H1 (cell line): ENCODE measurements at regions not wholly inside any gene's neighbourhood (a gene's known extent, or its start where the extent isn't known, plus 50 kb on each side); places are given as distances from the start of the nearest gene placed in this dataset.

Experiments used
- CTCF ChIA-PET: fragments of 300-600 bp; sonication (Branson Sonifier 250); formaldehyde crosslinking; loops from one replicate; lab custom pipeline; 2021; ENCODE audit not compliant: partially characterized antibody; lab: Charles Lee
- POLR2A ChIA-PET: fragments of 300-600 bp; sonication (Branson Sonifier 250); formaldehyde crosslinking; loops from one replicate; lab custom pipeline; 2021; ENCODE audit warnings: inconsistent platforms; ENCODE audit not compliant: partially characterized antibody; lab: Charles Lee
- DNase-seq, 2 experiments: peaks; one replicate each; pipeline versions ENCODE4 v3.0.0 to v3.0.0-alpha.2; 2010 to 2022; ENCODE audit warnings: low spot score in 2 of 2, low read depth in 1 of 2, mixed read lengths in 1 of 2
- FAIRE-seq: peaks from 2 replicates; lab custom pipeline; 2011; peaks lifted over from hg19 to GRCh38; lab: Jason Lieb, UNC
- H2AFZ ChIP-seq: 2 replicates; pipeline ENCODE4 v1.8.1; 2012; ENCODE audit warnings: low read length, inconsistent platforms
- H2AK5ac ChIP-seq: 2 replicates; pipeline ENCODE4 v1.6.1; 2013; ENCODE audit warnings: low read depth, low read length
- H2BK120ac ChIP-seq: replicated peaks from 2 replicates; pipeline ENCODE3; 2013; ENCODE audit warnings: low read depth, low read length, inconsistent platforms
- H2BK12ac ChIP-seq: 2 replicates; pipeline ENCODE4 v1.6.1; 2013; ENCODE audit warnings: low read depth, low read length
- H2BK15ac ChIP-seq: 2 replicates; pipeline ENCODE4 v1.6.1; 2013; ENCODE audit warnings: low read length
- H2BK20ac ChIP-seq: 2 replicates; pipeline ENCODE4 v1.6.1; 2013; ENCODE audit warnings: low read length
- H2BK5ac ChIP-seq: 2 replicates; pipeline ENCODE4 v1.6.1; 2013; ENCODE audit warnings: low read depth, low read length
- H3K14ac ChIP-seq: 2 replicates; pipeline ENCODE4 v1.6.1; 2013; ENCODE audit warnings: inconsistent platforms; ENCODE audit not compliant: insufficient read length
- H3K18ac ChIP-seq: 2 replicates; pipeline ENCODE4 v1.6.1; 2013; ENCODE audit warnings: low read length; ENCODE audit errors: extremely low read depth
- H3K23ac ChIP-seq: 2 replicates; pipeline ENCODE4 v1.6.1; 2013; ENCODE audit warnings: inconsistent platforms; ENCODE audit not compliant: insufficient read length
- H3K23me2 ChIP-seq: 2 replicates; pipeline ENCODE4 v1.6.1; 2013; ENCODE audit warnings: low read depth, low read length
- H3K27ac ChIP-seq: 2 replicates; pipeline ENCODE4 v1.6.1; 2011; ENCODE audit warnings: low read depth, low read length, inconsistent platforms
- H3K27me3 ChIP-seq, 4 experiments: replicated peaks in 1 of 4; 1 replicate in 1 of 4; 2 replicates in 3 of 4; pipeline versions ENCODE4 v1.6.1 to v1.8.1; 2011 to 2013; ENCODE audit warnings: low read length in 3 of 4, mild to moderate bottlenecking in 3 of 4, inconsistent platforms in 2 of 4, mixed read lengths in 2 of 4, moderate library complexity in 1 of 4; ENCODE audit not compliant: control insufficient read depth in 3 of 4, insufficient read depth in 3 of 4; ENCODE audit errors: extremely low read depth in 1 of 4
- H3K36me3 ChIP-seq, 4 experiments: 2 replicates each; pipeline versions ENCODE4 v1.6.1 to v1.8.1; 2011 to 2013; ENCODE audit warnings: mild to moderate bottlenecking in 4 of 4, low read length in 3 of 4, moderate library complexity in 2 of 4, control low read depth in 1 of 4, inconsistent platforms in 1 of 4; ENCODE audit not compliant: insufficient read depth in 4 of 4, control insufficient read depth in 2 of 4
- H3K4ac ChIP-seq: replicated peaks from 2 replicates; pipeline ENCODE3; 2013; ENCODE audit warnings: low read length, low read depth, mixed read lengths, inconsistent platforms; ENCODE audit not compliant: insufficient read length
- H3K4me1 ChIP-seq, 4 experiments: replicated peaks in 1 of 4; 1 replicate in 1 of 4; 2 replicates in 3 of 4; pipeline versions ENCODE4 v1.6.1 to v1.8.1; 2011 to 2013; ENCODE audit warnings: low read length in 3 of 4, inconsistent platforms in 2 of 4, mixed read lengths in 1 of 4; ENCODE audit not compliant: insufficient read depth in 4 of 4, control insufficient read depth in 3 of 4
- H3K4me2 ChIP-seq, 2 experiments: 2 replicates each; pipeline versions ENCODE4 v1.6.1 to v1.8.1; 2011 to 2013; ENCODE audit warnings: low read depth in 2 of 2, low read length in 2 of 2, control low read depth in 1 of 2, inconsistent platforms in 1 of 2, mild to moderate bottlenecking in 1 of 2; ENCODE audit not compliant: insufficient read depth in 1 of 2
- H3K4me3 ChIP-seq, 4 experiments: fragments of 200-600, 300-600 bp in 1 of 4; sonication (generic), shearing (Covaris generic), sonication (Bioruptor Twin) in 1 of 4; 2 replicates each; pipeline versions ENCODE4 v1.5.1 to v1.8.1; 2011 to 2016; ENCODE audit warnings: low read length in 4 of 4, low read depth in 3 of 4, control low read depth in 2 of 4, inconsistent platforms in 2 of 4, mild to moderate bottlenecking in 2 of 4, mixed read lengths in 1 of 4, moderate library complexity in 1 of 4; ENCODE audit not compliant: insufficient read depth in 2 of 4; ENCODE audit errors: extremely low read depth in 1 of 4
- H3K56ac ChIP-seq: replicated peaks from 2 replicates; pipeline ENCODE3; 2013; ENCODE audit warnings: low read depth, mild to moderate bottlenecking, mixed read lengths, low read length, inconsistent platforms; ENCODE audit not compliant: insufficient read length
- H3K79me1 ChIP-seq: 2 replicates; pipeline ENCODE4 v1.6.1; 2013; ENCODE audit warnings: low read depth, low read length, control low read depth
- H3K79me2 ChIP-seq, 2 experiments: 2 replicates each; pipeline versions ENCODE4 v1.6.1 to v1.8.1; 2012 to 2013; ENCODE audit warnings: low read length in 2 of 2, mild to moderate bottlenecking in 2 of 2, inconsistent platforms in 1 of 2; ENCODE audit not compliant: insufficient read depth in 2 of 2, control insufficient read depth in 1 of 2
- H3K9ac ChIP-seq, 4 experiments: replicated peaks in 1 of 4; 1 replicate in 1 of 4; 2 replicates in 3 of 4; pipeline versions ENCODE4 v1.6.1 to v1.8.1; 2011 to 2013; ENCODE audit warnings: low read depth in 3 of 4, low read length in 3 of 4, control low read depth in 2 of 4, mild to moderate bottlenecking in 2 of 4, moderate library complexity in 2 of 4, inconsistent platforms in 1 of 4; ENCODE audit errors: extremely low read depth in 1 of 4
- H3K9me3 ChIP-seq, 2 experiments: 2 replicates each; pipeline versions ENCODE4 v1.6.1 to v1.8.1; 2012 to 2013; ENCODE audit warnings: mild to moderate bottlenecking in 2 of 2, moderate library complexity in 2 of 2, control low read depth in 1 of 2, inconsistent platforms in 1 of 2, low read depth in 1 of 2, low read length in 1 of 2, mixed read lengths in 1 of 2; ENCODE audit not compliant: insufficient read depth in 2 of 2
- H4K20me1 ChIP-seq, 2 experiments: replicated peaks in 1 of 2; 2 replicates each; pipeline versions ENCODE3 to v1.8.1; 2011 to 2013; ENCODE audit warnings: inconsistent platforms in 2 of 2, low read length in 2 of 2, mild to moderate bottlenecking in 1 of 2; ENCODE audit not compliant: insufficient read depth in 2 of 2, control insufficient read depth in 1 of 2
- H4K5ac ChIP-seq: 2 replicates; pipeline ENCODE4 v1.6.1; 2013; ENCODE audit warnings: low read length, low read depth, mixed read lengths, inconsistent platforms; ENCODE audit not compliant: insufficient read length
- H4K8ac ChIP-seq: 2 replicates; pipeline ENCODE4 v1.8.0; 2013; ENCODE audit warnings: mild to moderate bottlenecking, moderate library complexity, low read length, inconsistent platforms; ENCODE audit not compliant: insufficient read depth; ENCODE audit errors: extremely low read depth
- H4K91ac ChIP-seq: replicated peaks from 2 replicates; pipeline ENCODE3; 2013; ENCODE audit warnings: low read length, mixed read lengths, inconsistent platforms; ENCODE audit not compliant: insufficient read length
- JUN ChIP-seq: IDR thresholded peaks from 2 replicates; pipeline ENCODE4 v1.6.1; 2011; ENCODE audit warnings: low read depth, mild to moderate bottlenecking, improper control_type of control experiment, low read length
- POU5F1 ChIP-seq: IDR thresholded peaks from 2 replicates; pipeline ENCODE4 v1.6.1; 2011; ENCODE audit warnings: low read depth, mild to moderate bottlenecking, low read length, moderate library complexity

DNA sequence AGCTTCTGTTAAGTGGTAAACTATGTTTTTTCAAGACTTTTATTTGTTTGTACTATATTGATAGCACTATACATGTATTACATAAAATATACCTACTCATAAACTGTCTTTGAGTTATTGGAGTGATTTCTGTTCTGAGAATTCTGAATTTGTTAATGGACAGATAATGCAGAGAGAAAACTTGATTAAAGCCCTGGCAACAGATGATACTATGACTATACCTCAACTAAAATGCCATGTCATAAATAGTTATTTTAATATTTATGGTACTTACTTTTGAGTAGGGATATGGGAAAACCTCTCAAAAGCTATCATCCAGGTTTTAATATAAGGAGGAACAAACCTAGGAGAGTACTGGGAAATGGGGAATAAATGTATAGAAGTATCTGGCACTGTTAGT is 947.2 kb upstream of the ARRDC3 start:
- H3K27me3 ChIP-seq = no peaks in the 10 kb centered on the region
- H4K91ac ChIP-seq = no peak overlapping the region
- H2BK20ac ChIP-seq = no peak overlapping the region
- DNase-seq = no peak
- no peaks in the 10 kb centered on the region for H3K79me2 ChIP-seq
- H3K9ac ChIP-seq = no peak overlapping the region
- CTCF ChIA-PET = interaction anchor here (1.2 kb wide), 1 partner anchor 688 kb away, joined by 3 read pairs; no protein-coding TSS in a partner anchor
- no peak overlapping the region for H3K18ac ChIP-seq
- H3K27ac ChIP-seq = no peak overlapping the region
- H3K36me3 ChIP-seq = no peaks in the 10 kb centered on the region
- no peak overlapping the region for H3K4me3 ChIP-seq
- H4K5ac ChIP-seq = no peak overlapping the region
- no peak overlapping the region for H2BK120ac ChIP-seq
- H3K23ac ChIP-seq = no peak overlapping the region
- POLR2A ChIA-PET = no interaction called here
- H2BK5ac ChIP-seq = no peak overlapping the region
- no peak overlapping the region for H3K4me2 ChIP-seq
- no peak overlapping the region for H2AFZ ChIP-seq
- H3K4ac ChIP-seq = no peak overlapping the region
- no peaks in the 10 kb centered on the region for H3K4me1 ChIP-seq
- H2BK15ac ChIP-seq = no peak overlapping the region
- no peaks in the 10 kb centered on the region for H3K23me2 ChIP-seq
- H4K20me1 ChIP-seq = no peaks in the 10 kb centered on the region
- H3K56ac ChIP-seq = no peak overlapping the region
- H3K14ac ChIP-seq = no peak overlapping the region
- H3K79me1 ChIP-seq = no peaks in the 10 kb centered on the region
- H3K9me3 ChIP-seq = no peaks in the 10 kb centered on the region
- no peak overlapping the region for H4K8ac ChIP-seq
- H2AK5ac ChIP-seq = no peak overlapping the region
- no peak for FAIRE-seq
- no peak overlapping the region for H2BK12ac ChIP-seq
- TF ChIP-seq JUN (no peak), POU5F1 (no peak)
- TF ChIP-seq, all 59 proteins: peak for 0
